GM13976 (cell line): ENCODE measurements at regions not wholly inside any gene's neighbourhood (a gene's known extent, or its start where the extent isn't known, plus 50 kb on each side); places are given as distances from the start of the nearest gene placed in this dataset.
"Not testable (repeated sequence)": the region's sequence is repeated elsewhere in the genome, so short reads cannot be mapped to it uniquely, and the experiment has no call there.

ENCODE experiments used
- DNase-seq: peaks from one replicate; pipeline ENCODE4 v3.0.0; 2012; ENCODE audit warnings: low spot score
- in situ Hi-C: fragments of 300-500 bp; cut with MboI; formaldehyde crosslinking; loops from one replicate; pipeline ENCODE4 v1.12.0; 2022; ENCODE audit warnings: low sequenced_read_pairs, mixed read lengths, inconsistent platforms; ENCODE audit not compliant: unreplicated experiment
- TF ChIP-seq, protein P1 (sequence below): IDR thresholded peaks from 2 replicates; pipeline ENCODE4 v1.5.1; 2012; ENCODE audit warnings: borderline replicate concordance, mild to moderate bottlenecking; ENCODE audit not compliant: insufficient read depth; ENCODE audit errors: extremely low read depth, missing control alignments, control extremely low read depth

DNA sequence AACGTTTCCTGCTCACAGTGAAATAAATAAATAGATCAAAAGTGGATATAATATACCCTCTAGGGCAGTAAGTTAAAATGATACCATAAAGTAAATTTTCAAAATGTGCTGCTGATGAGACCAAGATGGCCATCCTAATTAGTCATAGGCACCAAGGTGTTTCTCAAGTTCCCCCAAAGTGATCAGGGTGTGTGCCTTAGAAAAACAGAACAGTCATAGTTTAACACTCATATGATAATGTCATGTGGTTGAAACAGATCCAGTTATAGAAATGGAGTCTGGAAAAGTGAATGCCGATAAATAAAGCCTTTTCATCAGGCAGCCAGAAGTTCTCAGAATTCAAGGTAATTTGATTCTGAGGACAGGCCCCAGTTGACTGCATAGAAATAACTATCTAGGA is 161.5 kb upstream of the CDKN2B start:
- TF ChIP-seq, protein P1, sequence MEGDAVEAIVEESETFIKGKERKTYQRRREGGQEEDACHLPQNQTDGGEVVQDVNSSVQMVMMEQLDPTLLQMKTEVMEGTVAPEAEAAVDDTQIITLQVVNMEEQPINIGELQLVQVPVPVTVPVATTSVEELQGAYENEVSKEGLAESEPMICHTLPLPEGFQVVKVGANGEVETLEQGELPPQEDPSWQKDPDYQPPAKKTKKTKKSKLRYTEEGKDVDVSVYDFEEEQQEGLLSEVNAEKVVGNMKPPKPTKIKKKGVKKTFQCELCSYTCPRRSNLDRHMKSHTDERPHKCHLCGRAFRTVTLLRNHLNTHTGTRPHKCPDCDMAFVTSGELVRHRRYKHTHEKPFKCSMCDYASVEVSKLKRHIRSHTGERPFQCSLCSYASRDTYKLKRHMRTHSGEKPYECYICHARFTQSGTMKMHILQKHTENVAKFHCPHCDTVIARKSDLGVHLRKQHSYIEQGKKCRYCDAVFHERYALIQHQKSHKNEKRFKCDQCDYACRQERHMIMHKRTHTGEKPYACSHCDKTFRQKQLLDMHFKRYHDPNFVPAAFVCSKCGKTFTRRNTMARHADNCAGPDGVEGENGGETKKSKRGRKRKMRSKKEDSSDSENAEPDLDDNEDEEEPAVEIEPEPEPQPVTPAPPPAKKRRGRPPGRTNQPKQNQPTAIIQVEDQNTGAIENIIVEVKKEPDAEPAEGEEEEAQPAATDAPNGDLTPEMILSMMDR, result no peak
- no peak for DNase-seq
- in situ Hi-C loops, result no loop called here

DNA sequence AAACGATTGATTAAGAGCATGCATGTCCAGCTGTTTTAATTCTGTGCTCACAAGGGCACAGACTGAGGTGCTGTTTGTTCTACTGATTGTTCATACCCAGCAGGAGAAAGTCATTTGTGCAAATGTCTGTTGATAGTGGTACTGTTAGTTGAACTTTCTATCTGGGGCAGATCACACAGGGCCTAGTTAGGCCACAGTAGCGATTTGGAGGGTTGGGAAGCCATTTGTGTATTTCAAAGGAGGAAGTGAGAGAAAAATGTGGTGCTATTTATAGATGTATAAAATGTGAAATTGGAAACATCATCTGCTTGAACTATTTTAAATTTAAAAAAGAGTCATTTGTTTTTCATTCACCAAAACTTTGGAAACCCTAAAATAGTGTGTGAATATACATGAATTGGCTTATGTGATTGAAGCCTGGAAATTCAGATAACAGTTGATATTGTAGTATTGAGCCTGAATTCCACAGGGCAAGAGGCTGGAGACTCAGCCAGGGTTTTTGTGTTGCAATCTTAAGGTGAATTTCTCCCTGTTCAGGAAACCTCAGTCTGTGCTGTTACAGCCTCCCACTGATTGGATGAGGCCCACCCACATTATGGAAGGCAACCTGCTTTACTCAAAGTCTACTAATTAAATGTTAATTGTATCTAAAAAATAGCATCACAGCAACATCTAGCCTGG is 162.0 kb upstream of the CDKN2B start:
- TF ChIP-seq, protein P1, result no peak
- in situ Hi-C loops, result no loop called here
- no peak for DNase-seq

DNA sequence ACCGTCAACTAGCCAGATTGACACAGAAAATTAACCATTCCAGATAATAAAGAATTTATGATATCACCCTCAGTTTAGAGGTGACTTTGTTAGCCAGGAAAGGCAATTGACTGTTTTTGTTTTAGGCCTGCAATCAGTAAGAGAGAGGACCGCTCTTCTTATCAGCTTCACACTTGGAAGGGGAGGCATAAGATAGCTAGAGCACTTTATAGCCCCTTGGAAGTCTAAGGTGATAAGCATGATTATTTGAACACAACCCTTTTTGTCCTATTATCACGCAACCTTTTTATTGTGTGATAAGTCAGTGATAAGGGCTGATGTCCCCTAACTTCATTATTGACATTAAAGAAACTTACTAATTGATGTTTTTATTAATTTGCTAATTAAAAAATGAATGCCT is 162.6 kb upstream of the CDKN2B start:
- TF ChIP-seq, protein P1, result no peak
- in situ Hi-C loops, result no loop called here
- no peak for DNase-seq

DNA sequence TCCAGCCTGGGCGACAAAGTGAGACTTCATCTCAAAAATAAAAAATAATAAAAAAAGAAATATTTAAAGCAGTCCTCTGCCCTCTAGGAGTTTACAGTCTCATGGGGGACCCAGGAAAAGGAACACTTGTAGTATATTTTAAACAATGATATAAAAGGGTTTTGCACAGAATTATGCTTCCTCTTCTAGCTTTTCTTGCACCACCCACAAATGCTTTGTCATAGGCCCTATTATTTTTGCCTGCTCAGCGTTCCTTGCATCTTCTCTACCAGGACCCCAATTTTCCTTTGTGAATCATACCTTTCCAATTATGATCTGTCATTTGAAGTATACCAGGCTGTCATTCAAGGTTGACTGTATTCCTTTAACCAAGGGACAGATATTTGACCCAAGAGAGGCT is 164.8 kb upstream of the CDKN2B start:
- DNase-seq, result no peak
- in situ Hi-C loops, result no loop called here
- TF ChIP-seq, protein P1, result no peak

DNA sequence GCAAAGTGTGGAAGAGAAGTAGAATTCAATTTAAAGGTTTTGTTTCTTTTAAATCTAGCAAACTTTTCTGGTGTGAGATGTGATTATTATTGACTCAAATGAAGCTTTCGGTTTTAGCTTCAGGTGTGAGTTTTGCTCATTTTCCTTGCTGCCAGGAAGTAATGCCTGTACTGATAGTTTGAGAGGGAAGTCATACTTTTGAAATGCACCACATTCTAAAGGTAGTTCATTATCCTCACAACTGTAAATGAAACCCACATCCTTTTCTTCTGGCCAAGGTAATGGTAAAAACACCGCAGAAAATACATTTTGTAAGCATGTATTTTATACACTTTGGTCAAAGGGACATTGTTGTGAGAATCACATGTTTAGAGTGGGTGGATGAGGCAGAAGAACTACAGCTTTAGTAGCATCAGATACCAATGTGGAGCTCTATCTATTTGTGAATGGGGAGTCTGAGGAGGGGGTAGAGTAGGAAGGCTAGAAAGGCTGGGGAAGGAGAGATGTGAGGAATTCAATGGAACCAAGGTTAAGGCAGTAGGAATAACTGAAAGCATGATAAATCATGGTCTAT is 167.0 kb upstream of the CDKN2B start:
- no peak for DNase-seq
- TF ChIP-seq, protein P1, result no peak
- in situ Hi-C loops, result no loop called here

DNA sequence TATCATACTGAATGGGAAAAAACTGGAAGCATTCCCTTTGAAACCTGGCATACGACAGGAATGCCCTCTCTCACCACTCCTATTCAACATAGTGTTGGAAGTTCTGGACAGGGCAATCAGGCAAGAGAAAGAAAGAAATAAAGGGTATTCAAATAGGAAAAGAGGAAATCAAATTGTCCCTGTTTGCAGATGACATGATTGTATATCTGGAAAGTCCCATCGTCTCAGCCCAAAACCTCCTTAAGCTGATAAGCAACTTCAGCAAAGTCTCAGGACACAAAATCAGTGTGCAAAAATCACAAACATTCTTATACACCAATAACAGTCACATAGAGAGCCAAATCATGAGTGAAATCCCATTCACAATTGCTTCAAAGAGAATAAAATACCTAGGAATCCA is 171.9 kb upstream of the CDKN2B start:
- in situ Hi-C loops, DNase-seq: not testable (repeated sequence)

DNA sequence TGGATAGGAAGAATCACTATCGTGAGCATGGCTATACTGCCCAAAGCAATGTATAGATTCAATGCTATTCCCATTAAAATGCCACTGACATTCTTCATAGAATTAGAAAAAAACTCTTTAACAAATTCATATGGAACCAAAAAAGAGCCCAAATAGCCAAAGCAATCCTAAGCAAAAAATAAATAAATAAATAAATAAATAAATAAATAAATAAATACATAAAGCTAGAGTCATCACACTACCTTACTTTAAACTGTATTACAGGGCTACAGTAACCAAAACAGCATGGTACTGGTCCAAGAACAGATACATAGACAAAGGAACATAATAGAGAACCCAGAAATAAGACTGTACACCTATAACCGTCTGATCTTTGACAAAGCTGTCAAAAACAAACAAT is 180.4 kb upstream of the CDKN2B start:
- TF ChIP-seq, protein P1, result no peak
- in situ Hi-C loops, result no loop called here
- no peak for DNase-seq

DNA sequence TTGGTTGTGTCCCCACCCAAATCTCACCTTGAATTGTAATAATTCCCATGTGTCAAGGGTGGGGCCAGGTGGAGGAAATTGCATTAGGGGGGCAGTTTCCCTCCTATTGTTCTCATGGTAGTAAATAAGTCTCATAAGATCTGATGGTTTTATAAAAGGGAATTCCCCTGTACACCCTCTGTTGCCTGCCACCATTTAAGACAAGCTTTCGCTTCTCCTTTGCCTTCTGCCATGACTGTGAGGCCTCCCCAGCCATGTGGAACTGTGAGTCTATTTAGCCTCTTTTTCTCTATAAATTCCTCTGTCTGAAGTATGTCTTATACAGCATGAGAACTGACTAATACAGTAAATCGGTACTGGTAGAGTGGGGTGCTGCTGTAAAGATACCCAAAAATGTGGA is 187.9 kb upstream of the CDKN2B start:
- DNase-seq, in situ Hi-C loops: not testable (repeated sequence)
